DMS53 treated with DMSO at 0.1 percent for 48 hours (cell line): ENCODE measurements at regions not wholly inside any gene's neighbourhood (a gene's known extent, or its start where the extent isn't known, plus 50 kb on each side); places are given as distances from the start of the nearest gene placed in this dataset.

Experiments
- DNase-seq: peaks from one replicate; lab custom pipeline; 2025; ENCODE audit not compliant: unreplicated experiment; lab: John Stamatoyannopoulos, UW

DNA sequence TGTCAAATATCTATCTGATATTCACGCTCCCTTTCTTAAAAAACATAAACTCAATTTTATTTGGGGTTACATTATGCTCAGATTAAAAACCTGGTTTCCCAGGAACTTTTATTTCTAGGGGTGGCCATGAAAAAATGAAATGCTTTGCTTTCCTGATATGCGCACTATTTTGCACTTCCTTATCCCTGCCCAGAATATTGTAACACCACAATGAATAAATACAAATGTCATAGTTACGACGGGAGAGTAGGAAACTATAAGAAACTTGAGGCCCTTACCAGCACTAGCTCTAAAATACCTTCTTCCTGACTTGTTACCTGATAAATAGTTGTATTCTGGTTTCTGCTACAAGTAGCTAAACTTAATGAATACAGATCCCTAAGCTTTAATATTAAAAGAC is 475.6 kb upstream of the CWC22 start:
- DNase-seq, result no peak

DNA sequence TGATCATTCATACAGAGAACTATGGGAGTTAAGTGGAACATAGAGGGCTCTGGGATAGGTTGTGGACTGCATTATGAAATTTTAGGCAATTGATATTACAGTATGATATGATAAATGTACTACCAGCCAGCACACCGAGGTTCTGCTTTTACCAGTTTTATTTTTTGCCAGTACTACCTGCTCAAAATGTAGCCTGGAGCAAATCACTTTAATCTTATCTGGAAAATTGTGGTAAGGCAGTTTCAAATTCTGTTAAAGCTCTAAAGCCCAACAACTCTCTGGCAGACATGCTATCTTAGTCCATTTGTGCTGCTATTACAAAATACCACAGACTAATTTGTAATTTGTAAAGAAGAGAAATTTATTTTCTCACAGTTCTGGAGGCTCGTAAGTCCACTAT is 474.9 kb upstream of the CWC22 start:
- DNase-seq, result no peak

DNA sequence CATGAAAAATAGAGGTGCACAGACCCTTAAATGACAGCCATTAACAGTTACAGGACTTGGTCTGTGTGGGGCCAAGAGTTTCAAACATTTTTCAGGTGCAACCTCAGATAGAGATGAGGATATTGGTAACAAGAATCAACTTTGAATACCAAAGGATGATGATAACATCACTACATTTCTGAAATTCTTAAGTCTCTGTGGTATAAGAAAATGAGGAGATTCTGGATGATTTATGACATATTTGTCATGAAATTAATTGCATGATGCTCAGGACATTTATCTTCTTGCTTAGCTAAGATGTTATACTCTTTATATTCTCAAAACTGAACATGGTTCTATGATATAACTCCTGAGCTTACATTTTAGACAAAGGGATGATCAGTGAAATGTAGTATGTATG is 471.8 kb upstream of the CWC22 start:
- DNase-seq, result no peak

DNA sequence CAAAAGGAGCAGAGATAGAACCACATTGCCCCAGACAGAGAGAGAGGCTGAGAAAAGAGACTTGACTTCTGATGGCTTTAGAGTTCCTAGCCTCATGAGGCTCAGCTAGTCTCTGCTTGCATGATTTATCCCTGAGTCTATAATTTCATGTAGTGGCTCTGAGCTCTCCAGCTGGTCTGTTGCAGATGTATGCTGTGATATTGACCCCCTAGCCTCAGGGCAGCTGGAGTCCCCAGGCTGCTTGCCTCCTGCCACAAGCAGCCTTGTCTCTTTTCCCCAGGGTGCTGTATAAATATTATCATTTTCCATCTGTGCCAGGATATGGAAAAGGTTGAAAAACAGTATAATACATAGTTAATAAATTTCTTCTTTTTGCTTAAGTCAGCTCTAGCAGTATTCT is 467.6 kb upstream of the CWC22 start:
- no peak for DNase-seq

DNA sequence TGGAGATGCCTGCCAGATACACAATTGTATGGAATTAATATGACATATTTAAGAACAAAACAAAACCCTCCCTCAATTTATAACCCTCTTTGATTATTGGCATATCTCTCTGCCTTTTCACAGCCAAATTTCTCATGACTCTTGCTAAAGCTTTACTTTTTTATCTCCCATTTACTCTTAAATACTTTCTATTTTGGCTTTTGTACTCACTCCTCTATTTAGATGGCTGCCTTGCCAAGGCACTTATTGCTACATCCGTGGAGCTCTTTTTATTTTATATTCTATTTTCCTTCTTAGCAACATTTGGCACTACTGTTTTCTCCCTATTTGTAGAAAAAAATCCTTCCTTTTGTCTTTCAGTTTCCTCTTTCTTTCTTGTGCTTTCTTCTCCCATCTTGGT is 466.4 kb upstream of the CWC22 start:
- DNase-seq, result no peak

DNA sequence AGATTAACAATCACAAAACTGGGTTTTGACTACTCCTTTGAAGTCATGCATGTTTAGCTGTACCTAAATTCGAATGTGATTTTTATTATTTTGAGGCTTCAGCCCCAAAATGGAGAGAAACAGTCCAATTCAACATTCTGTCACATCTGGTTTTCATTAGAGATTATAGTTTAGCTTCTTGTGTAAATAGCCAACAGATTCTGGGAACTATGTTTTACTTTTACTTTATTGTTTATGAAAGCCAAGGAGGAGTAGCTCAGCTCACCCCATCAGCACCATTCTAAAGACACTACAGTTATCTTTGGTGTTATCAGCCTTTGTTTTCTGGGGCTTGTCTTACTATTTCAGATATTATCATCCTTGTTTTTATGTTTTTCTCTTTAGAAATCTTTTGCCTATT is 465.0 kb upstream of the CWC22 start:
- no peak for DNase-seq

DNA sequence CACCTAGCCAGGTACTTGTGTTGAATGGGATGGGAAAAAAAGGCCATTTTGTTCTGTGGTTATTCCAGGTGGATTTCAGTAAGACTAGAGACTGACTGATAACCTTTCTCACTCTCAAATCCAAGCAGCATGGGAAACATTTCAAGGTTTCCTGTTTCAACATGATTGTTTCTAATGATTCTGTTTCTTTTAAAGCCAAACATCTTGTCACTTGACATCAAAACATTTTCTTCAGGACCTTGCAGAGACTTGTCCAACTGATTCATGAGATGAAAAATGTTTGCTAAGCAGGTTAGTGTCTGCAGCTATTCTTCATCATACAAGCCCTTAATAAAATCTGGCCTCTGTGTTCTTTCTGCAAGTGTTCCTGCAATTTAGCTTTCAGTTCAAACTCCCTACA is 456.5 kb upstream of the CWC22 start:
- no peak for DNase-seq

DNA sequence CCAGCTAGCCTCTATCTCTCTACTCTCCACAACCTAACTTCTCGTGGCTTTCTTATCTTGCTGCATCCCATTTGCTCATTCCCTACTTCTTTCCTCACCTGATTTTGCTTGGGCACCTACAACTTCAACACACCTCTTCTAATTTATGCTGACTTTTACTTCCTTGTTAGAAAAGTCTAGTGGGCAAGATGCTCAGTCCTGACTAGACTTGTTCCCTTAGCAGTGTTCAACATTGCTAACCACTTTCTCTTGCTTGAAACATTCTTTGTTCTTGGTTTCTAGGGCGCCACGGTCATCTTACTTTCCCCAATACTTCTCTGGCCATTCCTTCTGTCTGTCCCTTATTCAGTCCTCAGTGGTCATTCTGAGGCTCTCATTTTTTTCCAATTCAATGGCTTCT is 454.7 kb upstream of the CWC22 start:
- DNase-seq, result no peak

DNA sequence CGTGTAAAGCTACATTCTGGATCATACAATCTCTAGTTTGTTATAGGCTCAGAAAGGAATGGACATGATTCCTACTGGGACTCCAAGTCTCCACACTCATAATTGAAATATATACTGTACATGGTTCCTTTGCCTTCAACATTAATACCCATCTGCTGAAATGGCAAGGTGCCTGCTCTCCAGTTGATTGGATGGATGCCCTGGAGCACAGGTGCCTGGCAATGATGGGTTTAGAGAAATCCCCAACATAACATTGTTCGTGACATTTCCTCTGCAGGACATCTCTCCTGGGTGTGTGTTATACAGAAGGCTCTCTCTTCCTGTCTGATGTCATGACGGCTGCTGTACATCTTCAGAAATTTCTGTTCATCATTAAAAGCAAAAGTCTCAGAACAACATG is 449.7 kb upstream of the CWC22 start:
- no peak for DNase-seq

DNA sequence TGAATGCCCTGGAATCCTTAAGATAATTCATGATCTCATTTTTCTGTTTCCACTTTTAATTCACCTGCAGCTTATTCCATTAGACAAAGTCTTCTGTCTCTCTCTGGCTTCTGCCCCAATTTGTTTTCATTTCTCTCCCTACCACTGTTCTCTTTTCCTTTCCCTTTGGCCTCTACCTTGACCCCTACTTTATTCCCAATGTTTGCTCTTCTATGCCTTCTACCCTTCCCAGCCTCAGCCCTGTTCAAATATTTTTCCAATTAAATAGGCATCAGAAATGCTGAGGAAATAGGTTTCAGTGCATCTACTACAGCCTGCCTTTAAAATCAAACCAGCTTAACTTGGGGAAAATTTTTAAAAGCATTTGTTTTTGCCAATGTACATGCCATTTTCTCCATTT is 443.7 kb upstream of the CWC22 start:
- DNase-seq, result no peak

DNA sequence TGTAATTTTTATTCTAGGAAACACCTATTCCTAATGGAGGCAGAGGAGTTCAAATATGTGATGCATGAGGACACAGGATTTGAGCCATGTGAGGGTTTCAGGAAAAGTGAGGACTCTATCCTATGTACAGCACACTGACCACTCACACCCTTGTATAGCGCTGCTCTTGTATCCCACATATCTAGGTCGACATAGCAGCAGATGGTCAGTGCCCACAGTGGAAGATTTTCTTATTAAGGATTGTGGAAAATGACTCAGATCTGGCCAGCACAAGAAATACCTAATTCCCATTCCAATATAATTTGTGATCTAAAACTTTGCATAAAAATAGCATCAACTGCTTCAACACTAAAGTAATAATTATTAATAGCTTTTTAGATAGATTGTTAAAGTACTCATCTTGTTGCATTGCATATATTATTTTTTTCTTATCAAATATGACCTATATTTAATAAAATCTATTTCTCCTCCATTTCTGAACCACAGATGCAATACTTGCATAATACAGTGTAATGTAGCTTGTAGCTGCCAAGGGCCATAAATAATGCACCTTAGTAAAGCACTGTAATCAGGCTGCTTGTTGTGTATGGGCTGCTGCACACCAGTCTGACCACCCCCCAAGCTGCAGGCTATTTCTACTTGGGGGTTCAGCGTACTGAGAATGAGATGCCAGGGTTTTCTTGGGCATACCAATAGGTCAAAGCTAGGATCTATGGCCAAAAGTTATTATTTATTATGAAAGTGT is 442.2 kb upstream of the CWC22 start:
- no peak for DNase-seq

DNA sequence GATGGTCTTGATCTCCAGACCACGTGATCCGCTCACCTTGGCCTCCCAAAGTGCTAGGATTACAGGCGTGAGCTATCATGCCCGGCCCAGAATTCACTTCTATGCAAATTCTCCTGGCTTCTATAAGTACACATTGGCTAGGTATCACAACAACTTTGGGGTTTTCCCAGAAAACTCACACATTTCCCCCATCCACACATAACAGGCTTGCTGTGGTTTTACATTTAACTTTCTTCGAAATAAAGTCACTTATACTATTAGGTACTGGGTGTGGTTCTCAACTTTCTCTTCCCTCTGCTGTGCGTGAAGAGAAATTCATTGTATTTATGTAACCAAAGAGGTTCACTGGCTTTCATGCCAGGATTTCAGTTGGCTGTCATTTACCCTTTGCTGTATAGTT is 439.4 kb upstream of the CWC22 start:
- DNase-seq, result no peak

DNA sequence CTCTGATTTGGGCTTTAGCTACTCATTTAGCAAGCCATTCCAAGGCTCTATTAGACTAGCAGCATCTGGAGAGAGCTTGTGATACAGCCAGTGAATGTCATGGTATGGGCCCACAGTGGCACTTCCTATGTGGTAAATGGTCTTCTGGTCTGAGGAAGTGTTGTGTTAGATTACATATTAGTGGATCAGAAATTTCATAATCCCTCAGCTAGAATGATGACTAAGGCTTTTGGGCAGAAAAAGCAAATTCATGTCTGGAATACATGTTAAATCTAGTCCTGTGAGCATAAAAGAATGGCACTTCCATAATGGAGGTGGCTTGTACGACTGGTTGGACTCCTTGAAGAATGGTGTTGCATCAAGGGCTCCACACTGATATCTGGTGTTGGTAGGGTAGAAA is 436.8 kb upstream of the CWC22 start:
- DNase-seq, result no peak

DNA sequence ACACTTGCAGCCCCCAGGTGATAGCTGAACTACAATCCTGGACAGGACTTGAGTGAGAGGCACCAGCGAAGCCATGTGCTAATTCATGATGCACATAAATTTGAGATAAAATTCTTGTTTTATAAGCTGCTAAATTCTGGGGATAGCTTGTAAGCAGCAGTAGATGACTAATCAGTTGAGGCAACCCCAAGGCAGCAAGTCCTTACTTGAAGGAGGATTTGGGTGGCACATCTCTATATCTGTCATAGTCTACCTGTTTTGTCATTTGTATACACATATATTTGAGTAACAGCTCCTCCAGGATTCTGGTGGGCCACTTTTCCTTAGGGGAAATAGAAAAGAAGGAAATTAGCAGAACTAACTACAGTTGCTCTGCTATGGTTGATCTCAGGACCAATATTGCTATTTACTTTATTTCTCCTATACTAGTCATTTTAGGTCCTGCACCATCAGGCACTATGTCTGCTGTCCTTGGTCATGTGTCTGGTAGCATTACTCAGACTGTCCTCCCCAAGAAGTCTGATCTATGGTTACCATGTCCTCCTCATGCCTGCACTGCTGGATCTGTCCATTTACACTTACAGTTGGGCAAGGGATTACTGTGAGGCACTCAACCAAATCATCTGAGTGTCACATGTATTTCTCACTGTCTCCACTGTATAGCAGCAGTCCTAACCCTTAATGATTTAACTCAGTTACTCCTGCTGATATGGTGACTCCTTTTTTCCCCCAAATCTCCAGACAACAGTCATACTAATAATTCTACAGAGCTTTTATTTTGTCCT is 436.0 kb upstream of the CWC22 start:
- no peak for DNase-seq

DNA sequence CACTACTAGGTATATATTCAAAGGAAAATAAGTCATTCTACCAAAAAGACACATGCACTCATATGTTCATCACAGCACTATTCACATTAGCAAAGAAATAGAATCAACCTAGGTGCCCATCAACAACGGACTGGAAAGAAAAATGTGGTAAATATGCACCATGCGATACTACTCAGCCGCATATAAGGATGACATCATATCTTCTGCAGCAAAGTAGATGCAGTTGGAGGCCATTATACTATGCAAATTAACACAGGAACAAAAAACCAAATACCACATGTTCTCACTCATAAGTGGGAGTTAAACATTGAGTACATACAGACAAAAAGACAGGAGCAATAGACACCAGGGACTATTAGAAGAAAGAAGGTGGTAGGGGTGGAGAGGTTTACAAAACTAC is 412.1 kb upstream of the CWC22 start:
- DNase-seq, result no peak

DNA sequence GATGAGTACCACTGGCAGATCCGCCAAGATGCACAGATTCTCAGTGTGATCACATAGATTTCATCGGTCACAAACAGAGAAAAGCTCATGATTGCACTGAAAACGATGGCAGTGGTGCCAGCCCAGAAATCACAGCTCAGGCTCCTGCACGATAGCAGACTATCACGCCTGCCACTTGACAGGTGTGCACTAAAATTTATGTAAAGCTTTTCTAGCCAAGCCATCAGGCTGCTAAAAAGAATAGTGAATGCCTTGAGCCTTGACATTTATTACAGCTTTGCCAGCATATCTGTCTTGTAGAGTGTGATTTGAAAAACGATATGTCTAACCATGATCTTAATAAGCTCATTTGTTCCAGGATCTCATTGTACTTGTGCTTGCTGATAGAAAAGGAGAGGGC is 409.5 kb upstream of the CWC22 start:
- DNase-seq, result no peak

DNA sequence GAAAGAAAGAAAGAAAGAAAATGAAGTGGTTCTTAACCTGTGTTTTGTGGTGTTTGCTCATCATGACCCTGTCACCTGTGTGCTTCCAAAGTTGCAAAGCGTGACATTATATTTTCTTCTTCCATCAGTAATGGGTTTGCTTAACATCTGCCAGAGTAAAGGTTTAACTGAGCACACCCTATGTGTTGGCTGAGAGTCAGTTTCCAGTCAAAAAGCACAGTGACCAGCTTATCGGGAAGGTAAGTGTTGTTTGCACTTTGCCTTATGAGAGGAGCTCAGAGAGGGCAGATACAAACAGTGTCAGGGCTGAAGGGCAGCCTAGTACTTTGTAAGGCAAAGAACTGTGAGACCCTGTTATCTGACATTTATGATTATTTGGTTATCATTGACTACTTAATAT is 406.2 kb upstream of the CWC22 start:
- peak; percentile 88 for DNase-seq

DNA sequence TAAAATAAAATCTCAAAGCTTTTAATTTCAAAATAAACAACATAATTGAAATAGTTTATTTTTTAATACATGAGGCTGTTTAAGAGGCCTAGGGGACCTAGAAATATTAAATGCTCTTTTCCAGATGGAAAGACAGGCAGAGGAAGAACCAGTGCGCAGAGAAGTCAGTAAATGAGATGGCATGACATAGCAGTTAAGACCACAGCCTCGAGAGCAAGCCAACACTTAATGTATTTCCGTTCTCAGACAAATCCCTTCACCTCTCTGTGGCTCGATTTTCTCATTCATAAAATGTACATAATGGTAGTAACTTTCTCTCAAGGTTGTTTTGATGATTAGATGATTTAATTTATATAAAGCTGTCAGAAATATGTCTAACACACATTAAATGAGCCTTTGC is 405.1 kb upstream of the CWC22 start:
- no peak for DNase-seq

DNA sequence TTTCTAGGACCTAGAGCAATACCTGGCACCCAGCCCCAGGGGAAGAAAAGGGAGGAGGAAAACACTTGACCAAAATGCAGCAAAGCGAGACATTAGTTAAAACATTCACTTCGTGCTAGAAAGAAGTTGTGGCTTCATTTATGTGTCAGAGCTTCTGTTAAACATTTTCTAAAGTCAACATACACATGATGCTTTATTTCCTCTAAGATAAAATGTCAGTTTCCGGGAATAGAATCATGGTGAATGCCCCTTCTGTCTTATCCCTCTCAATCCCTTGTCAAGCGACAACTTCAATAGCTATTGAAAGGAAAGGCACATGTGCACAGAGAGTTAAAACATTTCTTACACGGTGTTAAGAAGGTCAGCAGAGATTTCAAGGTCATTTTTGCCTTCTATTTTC is 404.6 kb upstream of the CWC22 start:
- DNase-seq, result peak; percentile 50

DNA sequence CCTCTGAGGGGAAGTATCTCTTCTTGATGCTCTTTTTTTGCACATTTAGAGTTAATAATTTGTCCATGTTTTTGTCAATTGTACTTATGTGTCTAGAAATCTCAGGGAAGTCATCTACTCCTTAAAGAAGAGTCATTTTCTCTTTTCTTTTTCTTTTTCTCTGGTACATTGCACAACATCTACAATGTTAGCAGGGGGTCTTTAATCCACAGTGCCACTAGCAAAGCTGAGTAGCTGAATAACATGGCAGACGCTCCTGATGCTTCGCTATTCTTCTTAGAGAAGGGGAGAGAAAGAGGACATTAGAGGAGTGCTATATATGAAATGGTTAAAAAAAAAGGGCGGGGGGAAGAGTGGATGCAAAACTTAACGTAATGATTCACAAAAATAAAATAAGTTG is 399.6 kb upstream of the CWC22 start:
- DNase-seq, result no peak

DNA sequence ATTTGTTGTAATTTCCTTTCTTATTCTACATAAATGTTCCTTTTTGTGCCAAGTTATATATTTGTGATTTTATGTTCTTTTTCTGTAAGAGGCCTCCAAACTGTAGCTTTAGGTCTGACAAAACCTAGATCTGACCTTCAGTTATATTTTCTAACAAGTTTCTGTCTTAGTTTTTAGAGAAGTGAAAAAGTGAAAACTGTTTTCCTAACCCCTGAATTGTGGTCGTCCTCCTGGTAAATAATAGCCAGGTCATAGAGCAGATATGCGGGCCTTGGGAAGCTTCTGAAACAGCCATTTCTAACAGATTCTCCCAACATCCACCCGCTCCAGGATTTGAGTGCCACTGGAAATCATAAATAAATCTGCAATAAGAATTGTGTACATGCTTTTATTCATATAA is 398.4 kb upstream of the CWC22 start:
- DNase-seq, result no peak

DNA sequence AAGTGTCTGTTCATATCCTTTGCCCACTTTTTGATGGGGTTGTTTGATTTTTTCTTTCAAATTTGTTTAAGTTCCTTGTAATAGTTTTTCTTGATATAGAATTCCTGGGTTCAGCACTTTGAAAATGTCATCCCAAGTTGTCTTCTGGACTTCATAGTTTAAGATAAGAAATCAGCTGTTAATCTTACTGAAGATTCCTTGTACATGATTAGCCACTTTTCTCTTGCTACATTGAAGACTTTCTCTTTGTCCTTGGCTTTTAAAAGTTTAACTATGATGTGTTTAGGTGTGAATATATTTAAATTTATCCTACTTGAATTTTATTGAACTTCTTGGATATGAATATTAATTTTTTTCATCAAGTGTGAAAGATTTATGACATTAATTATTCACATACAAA is 387.2 kb upstream of the CWC22 start:
- no peak for DNase-seq
